IMR-90 (cell line): ENCODE measurements at regions not wholly inside any gene's neighbourhood (a gene's known extent, or its start where the extent isn't known, plus 50 kb on each side); places are given as distances from the start of the nearest gene placed in this dataset.

Experiments used
- ATAC-seq: fragments of 200-7000 bp; cut with Tn5 transposase; 2 replicates; pipeline ENCODE4 v1.9.1; 2020; ENCODE audit warnings: low read depth, mild to moderate bottlenecking, moderate library complexity
- BruUV-seq: library from RNA; stranded (reverse); fragments of 400-500 nt; replicated peaks from 2 replicates; lab custom pipeline; 2021; lab: Mats Ljungman, UMichigan
- CTCF ChIA-PET: fragments of 300-600 bp; formaldehyde crosslinking; extraction: SDS; loops from one replicate; lab custom pipeline; 2021; ENCODE audit warnings: antibody characterized with exemption; lab: Yijun Ruan, JAX
- POLR2A ChIA-PET: fragments of 300-600 bp; sonication (Branson Sonifier 250); formaldehyde crosslinking; loops from one replicate; lab custom pipeline; 2022; ENCODE audit warnings: antibody characterized with exemption; ENCODE audit not compliant: unreplicated experiment; lab: Charles Lee
- DNase-seq: peaks from one replicate; pipeline ENCODE4 v3.0.0; 2013
- H2AFZ ChIP-seq: replicated peaks from 2 replicates; pipeline ENCODE3; 2013; ENCODE audit warnings: low read length, mild to moderate bottlenecking; ENCODE audit not compliant: poor library complexity
- H2AK5ac ChIP-seq: 2 replicates; pipeline ENCODE4 v1.6.1; 2013; ENCODE audit warnings: low read depth, low read length, inconsistent platforms
- H2AK9ac ChIP-seq: replicated peaks from 2 replicates; pipeline ENCODE3; 2013; ENCODE audit warnings: mild to moderate bottlenecking, low read depth, low read length, moderate library complexity; ENCODE audit not compliant: poor library complexity
- H2BK120ac ChIP-seq: 2 replicates; pipeline ENCODE4 v1.6.1; 2013; ENCODE audit warnings: low read depth, low read length, inconsistent platforms
- H2BK15ac ChIP-seq: 3 replicates; pipeline ENCODE4 v1.6.1; 2013; ENCODE audit warnings: low read depth, low read length, inconsistent platforms
- H2BK20ac ChIP-seq: 2 replicates; pipeline ENCODE4 v1.6.1; 2013; ENCODE audit warnings: low read depth, mild to moderate bottlenecking, inconsistent platforms, low read length, moderate library complexity
- H2BK5ac ChIP-seq: 2 replicates; pipeline ENCODE4 v1.6.1; 2013; ENCODE audit warnings: mild to moderate bottlenecking, low read depth, low read length, inconsistent platforms; ENCODE audit not compliant: poor library complexity, severe bottlenecking
- H3K14ac ChIP-seq: replicated peaks from 2 replicates; pipeline ENCODE4 v1.6.1; 2013; ENCODE audit warnings: low read depth, low read length, inconsistent platforms
- H3K18ac ChIP-seq: 2 replicates; pipeline ENCODE4 v1.6.1; 2013; ENCODE audit warnings: low read depth, low read length, control low read depth
- H3K23ac ChIP-seq: 2 replicates; pipeline ENCODE4 v1.6.1; 2013; ENCODE audit warnings: low read depth, low read length, inconsistent platforms
- H3K27ac ChIP-seq: 2 replicates; pipeline ENCODE4 v1.5.1; 2013; ENCODE audit warnings: mild to moderate bottlenecking, control low read depth, low read length; ENCODE audit not compliant: insufficient read depth
- H3K27me3 ChIP-seq: 2 replicates; pipeline ENCODE4 v1.6.1; 2013; ENCODE audit warnings: low read length; ENCODE audit not compliant: control insufficient read depth, insufficient read depth
- H3K36me3 ChIP-seq: 2 replicates; pipeline ENCODE4 v1.6.1; 2013; ENCODE audit warnings: low read length, mixed read lengths; ENCODE audit not compliant: control insufficient read depth, insufficient read depth
- H3K4ac ChIP-seq: 2 replicates; pipeline ENCODE4 v1.6.1; 2013; ENCODE audit warnings: low read depth, low read length, inconsistent platforms
- H3K4me1 ChIP-seq: 2 replicates; pipeline ENCODE4 v1.6.1; 2013; ENCODE audit warnings: low read length, mixed read lengths; ENCODE audit not compliant: control insufficient read depth, insufficient read depth
- H3K4me2 ChIP-seq: 2 replicates; pipeline ENCODE4 v1.6.1; 2013; ENCODE audit warnings: low read depth, mild to moderate bottlenecking, control low read depth, low read length, moderate library complexity
- H3K4me3 ChIP-seq: 2 replicates; pipeline ENCODE4 v1.5.1; 2013; ENCODE audit warnings: low read depth, mild to moderate bottlenecking, control low read depth, low read length, moderate library complexity; ENCODE audit not compliant: insufficient read depth
- H3K56ac ChIP-seq: 2 replicates; pipeline ENCODE4 v1.6.1; 2013; ENCODE audit warnings: low read length, inconsistent platforms; ENCODE audit not compliant: insufficient read depth; ENCODE audit errors: extremely low read depth
- H3K79me1 ChIP-seq, 2 experiments: 2 replicates each; pipeline ENCODE4 v1.6.1; 2013; ENCODE audit warnings: low read length in 2 of 2, inconsistent platforms in 1 of 2, low read depth in 1 of 2
- H3K9ac ChIP-seq: 2 replicates; pipeline ENCODE4 v1.6.1; 2013; ENCODE audit warnings: low read depth, low read length, control low read depth
- H3K9me1 ChIP-seq: 2 replicates; pipeline ENCODE4 v1.6.1; 2013; ENCODE audit warnings: low read length, inconsistent platforms; ENCODE audit not compliant: insufficient read depth
- H3K9me3 ChIP-seq: 2 replicates; pipeline ENCODE4 v1.6.1; 2013; ENCODE audit warnings: low read length; ENCODE audit not compliant: control insufficient read depth, insufficient read depth
- H4K20me1 ChIP-seq: 2 replicates; pipeline ENCODE4 v1.6.1; 2013; ENCODE audit warnings: low read length, inconsistent platforms; ENCODE audit not compliant: insufficient read depth
- H4K5ac ChIP-seq: 2 replicates; pipeline ENCODE4 v1.6.1; 2013; ENCODE audit warnings: mild to moderate bottlenecking, low read depth, low read length, control low read depth
- H4K8ac ChIP-seq, 2 experiments: 2 replicates each; pipeline ENCODE4 v1.6.1; 2013; ENCODE audit warnings: low read depth in 2 of 2, low read length in 2 of 2, control low read depth in 1 of 2, inconsistent platforms in 1 of 2
- H4K91ac ChIP-seq: 2 replicates; pipeline ENCODE4 v1.6.1; 2013; ENCODE audit warnings: low read depth, low read length, inconsistent platforms; ENCODE audit not compliant: insufficient read depth
- BHLHE40 ChIP-seq: fragments of 150-350 bp; IDR thresholded peaks from 2 replicates; pipeline ENCODE4 v1.6.1; 2016; ENCODE audit warnings: mild to moderate bottlenecking, low read depth, low read length
- CHD1 ChIP-seq: IDR thresholded peaks from 2 replicates; pipeline ENCODE4 v1.6.1; 2012; ENCODE audit warnings: low read depth, low read length, improper control_type of control experiment
- CTCF ChIP-seq: conservative IDR thresholded peaks from 2 replicates; pipeline ENCODE4 v1.5.1; 2012; ENCODE audit warnings: mild to moderate bottlenecking, low read depth, low read length, improper control_type of control experiment
- FOS ChIP-seq: fragments of 150-350 bp; IDR thresholded peaks from 2 replicates; pipeline ENCODE4 v1.6.1; 2016; ENCODE audit warnings: low read depth, low read length
- MAFK ChIP-seq: IDR thresholded peaks from 2 replicates; pipeline ENCODE4 v1.6.1; 2012; ENCODE audit warnings: low read depth, low read length, improper control_type of control experiment
- RFX5 ChIP-seq: IDR thresholded peaks from 2 replicates; pipeline ENCODE4 v1.8.0; 2012; ENCODE audit warnings: low read depth, mild to moderate bottlenecking, low read length, moderate library complexity
- USF2 ChIP-seq: fragments of 150-350 bp; IDR thresholded peaks from 2 replicates; pipeline ENCODE4 v1.6.1; 2017; ENCODE audit warnings: mild to moderate bottlenecking, antibody characterized with exemption, low read length, low read depth
- WGBS, 2 experiments: methylation state at CpG; one replicate each; pipeline versions ENCODE4 v1.1.5 to v1.1.7; 2013; ENCODE audit warnings: missing lambda C conversion rate in 2 of 2; ENCODE audit not compliant: insufficient read length in 1 of 2; ENCODE audit errors: extremely low coverage in 2 of 2; 5-methylcytosine and 5-hydroxymethylcytosine counted together
- dilution Hi-C: fragments of 300-500 bp; cut with HindIII; formaldehyde crosslinking; loops from one replicate; pipeline ENCODE4 v1.14.3; 2018; ENCODE audit warnings: low sequenced_read_pairs; ENCODE audit not compliant: unreplicated experiment
- in situ Hi-C: fragments of 300-500 bp; cut with MboI; formaldehyde crosslinking; loops from 3 replicates; pipeline ENCODE4 v1.14.3; 2019; ENCODE audit warnings: low sequenced_read_pairs, inconsistent platforms, mixed read lengths
- intact Hi-C: fragments of 100-400 bp; cut with micrococcal nuclease; formaldehyde crosslinking; loops from 2 replicates; pipeline ENCODE4 v1.10.0; 2022

DNA sequence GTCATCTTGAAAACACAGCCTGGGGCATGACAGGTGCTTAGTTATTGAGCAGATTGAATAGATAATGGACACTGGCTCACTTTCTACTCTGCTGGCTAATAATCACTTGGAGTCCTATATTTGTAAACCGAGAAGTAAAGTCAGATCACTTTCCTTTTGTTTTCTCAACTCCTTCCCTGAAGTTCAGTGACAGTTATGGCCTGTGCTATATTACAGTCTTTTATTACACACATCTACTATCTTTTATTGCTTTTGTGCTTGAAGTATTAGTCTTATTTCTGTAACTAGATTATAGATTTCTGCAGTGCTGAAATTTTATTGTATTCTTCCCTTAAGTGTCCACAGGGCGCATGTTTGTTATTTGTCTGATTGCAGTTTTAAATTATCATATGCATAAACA, 136.4 kb upstream of the TAC1 start:
- H3K4ac ChIP-seq: no peak overlapping the region
- H2AK5ac ChIP-seq: no peak overlapping the region
- no peak overlapping the region for H3K4me2 ChIP-seq
- H3K9me3 ChIP-seq: peaks cover 10% of the 10 kb centered on the region
- H4K5ac ChIP-seq: no peak overlapping the region
- ChIA-PET POLR2A (no interaction called here), CTCF (no interaction called here)
- intact Hi-C loops (no loop called here), in situ Hi-C loops (no loop called here), dilution Hi-C loops (no loop called here)
- no peak overlapping the region for H3K27ac ChIP-seq
- H4K91ac ChIP-seq: no peak overlapping the region
- H2BK20ac ChIP-seq: no peak overlapping the region
- H3K14ac ChIP-seq: no peak overlapping the region
- H3K18ac ChIP-seq: no peak overlapping the region
- H3K56ac ChIP-seq: no peak overlapping the region
- H2BK15ac ChIP-seq: no peak overlapping the region
- no TSS peak for BruUV-seq
- H4K8ac ChIP-seq: no peak overlapping the region
- TF ChIP-seq CHD1 (no peak), FOS (no peak), MAFK (no peak), USF2 (no peak), CTCF (no peak), RFX5 (no peak), BHLHE40 (no peak)
- no peak overlapping the region for H2AK9ac ChIP-seq
- H3K9ac ChIP-seq: no peak overlapping the region
- no peak overlapping the region for H3K23ac ChIP-seq
- H3K27me3 ChIP-seq: no peaks in the 10 kb centered on the region
- H3K79me1 ChIP-seq: no peaks in the 10 kb centered on the region
- no peaks in the 10 kb centered on the region for H3K36me3 ChIP-seq
- H2BK5ac ChIP-seq: no peak overlapping the region
- no peak overlapping the region for H3K4me3 ChIP-seq
- H2AFZ ChIP-seq: no peak overlapping the region
- H2BK120ac ChIP-seq: no peak overlapping the region
- no peak for DNase-seq
- ATAC-seq: no peak
- no peaks in the 10 kb centered on the region for H4K20me1 ChIP-seq
- H3K9me1 ChIP-seq: no peaks in the 10 kb centered on the region
- H3K4me1 ChIP-seq: no peaks in the 10 kb centered on the region
- WGBS, 2 experiments: no CpG with 5 or more reads among the region's 2 CpGs
